ENCODE measurements at regions not wholly inside any gene's neighbourhood (a gene's known extent, or its start where the extent isn't known, plus 50 kb on each side); places are given as distances from the start of the nearest gene placed in this dataset.
A peak's percentile ranks its signal among the peaks of the same experiment; 100 is the strongest.

- TF ChIP-seq KLF13 (tag; IDR thresholded peaks at IDR 0.05; ENCODE audit: borderline replicate concordance, low read depth): no peak
- peak; percentile 48; the same call in 1 of the 2 replicates for TF ChIP-seq PKNOX1 (IDR thresholded peaks at IDR 0.05)
- TF ChIP-seq MIER1 (IDR thresholded peaks at IDR 0.05; ENCODE audit: low read depth): no peak
- TF ChIP-seq ZNF592 (IDR thresholded peaks at IDR 0.05): peak; percentile 85
- no peak for TF ChIP-seq NR4A1 (CRISPR knock-in tag; IDR thresholded peaks at IDR 0.05)
- 0 out of 2 replicates have a peak, but pooled peaks have one; percentile 39 for TF ChIP-seq NR4A1 (tag; IDR thresholded peaks at IDR 0.05)
- TF ChIP-seq ZBTB49 (CRISPR knock-in tag; IDR thresholded peaks at IDR 0.05; ENCODE audit: borderline replicate concordance): no peak
- TF ChIP-seq RBM25 (IDR thresholded peaks at IDR 0.05; ENCODE audit: low read depth, low read length, severe bottlenecking): no peak
- no peak for TF ChIP-seq ZNF431 (CRISPR knock-in tag; IDR thresholded peaks at IDR 0.05)
- no peak for TF ChIP-seq ZSCAN29 (IDR thresholded peaks at IDR 0.05)
- no peak for TF ChIP-seq CTCFL (IDR thresholded peaks at IDR 0.05; ENCODE audit: borderline replicate concordance, insufficient read depth, low read depth, low read length, poor library complexity, severe bottlenecking)
- peak; percentile 96 for TF ChIP-seq JUND (IDR thresholded peaks at IDR 0.05; ENCODE audit: borderline replicate concordance, low read depth, low read length)
- TF ChIP-seq JUND (tag; IDR thresholded peaks at IDR 0.05; ENCODE audit: borderline replicate concordance, low read depth, low read length): peak; percentile 93
- TF ChIP-seq ZKSCAN3 (CRISPR knock-in tag; IDR thresholded peaks at IDR 0.05): no peak
- no peak for TF ChIP-seq EZH2 (IDR thresholded peaks at IDR 0.05; ENCODE audit: borderline replicate concordance, low read depth, low read length)
- no peak for TF ChIP-seq ZNF436 (CRISPR knock-in tag; IDR thresholded peaks at IDR 0.05)
- no peak for TF ChIP-seq ZNF511 (CRISPR knock-in tag; IDR thresholded peaks at IDR 0.05)
Measured at GRCh38 chr10:28984431-28984830, 304.4 kb upstream of the LYZL1 start (continued).
